22Rv1 (cell line): ENCODE measurements at regions not wholly inside any gene's neighbourhood (a gene's known extent, or its start where the extent isn't known, plus 50 kb on each side); places are given as distances from the start of the nearest gene placed in this dataset.

Source experiments
- ZFX ChIP-seq: fragments of 450-650 bp; IDR thresholded peaks from 2 replicates; pipeline ENCODE4 v1.6.1; 2017; ENCODE audit warnings: antibody characterized with exemption, borderline replicate concordance
- TF ChIP-seq, protein P1 (sequence below): fragments of 450-650 bp; IDR thresholded peaks from 2 replicates; pipeline ENCODE4 v1.5.1; 2017; ENCODE audit warnings: mild to moderate bottlenecking

DNA sequence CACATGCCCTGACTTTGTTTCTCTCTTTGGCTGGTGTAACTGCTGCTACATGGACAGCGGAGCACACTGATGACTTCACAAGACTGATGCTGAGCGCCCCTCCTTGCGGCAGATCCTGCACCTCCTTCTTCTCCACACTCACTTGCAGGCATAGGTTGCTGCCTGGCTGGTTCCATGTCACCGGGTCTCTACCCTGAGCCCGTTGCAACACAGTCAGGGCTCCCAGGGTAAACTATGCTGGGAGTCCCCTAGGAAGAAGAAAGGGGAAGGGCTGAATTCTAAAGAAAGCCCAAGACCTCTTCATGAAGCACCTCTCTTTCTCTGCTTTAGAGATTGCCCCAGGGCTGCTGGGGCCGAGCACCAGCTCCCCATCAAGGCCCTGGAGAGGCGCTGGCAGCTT is 83.3 kb upstream of the DUSP22 start:
- TF ChIP-seq, protein P1, sequence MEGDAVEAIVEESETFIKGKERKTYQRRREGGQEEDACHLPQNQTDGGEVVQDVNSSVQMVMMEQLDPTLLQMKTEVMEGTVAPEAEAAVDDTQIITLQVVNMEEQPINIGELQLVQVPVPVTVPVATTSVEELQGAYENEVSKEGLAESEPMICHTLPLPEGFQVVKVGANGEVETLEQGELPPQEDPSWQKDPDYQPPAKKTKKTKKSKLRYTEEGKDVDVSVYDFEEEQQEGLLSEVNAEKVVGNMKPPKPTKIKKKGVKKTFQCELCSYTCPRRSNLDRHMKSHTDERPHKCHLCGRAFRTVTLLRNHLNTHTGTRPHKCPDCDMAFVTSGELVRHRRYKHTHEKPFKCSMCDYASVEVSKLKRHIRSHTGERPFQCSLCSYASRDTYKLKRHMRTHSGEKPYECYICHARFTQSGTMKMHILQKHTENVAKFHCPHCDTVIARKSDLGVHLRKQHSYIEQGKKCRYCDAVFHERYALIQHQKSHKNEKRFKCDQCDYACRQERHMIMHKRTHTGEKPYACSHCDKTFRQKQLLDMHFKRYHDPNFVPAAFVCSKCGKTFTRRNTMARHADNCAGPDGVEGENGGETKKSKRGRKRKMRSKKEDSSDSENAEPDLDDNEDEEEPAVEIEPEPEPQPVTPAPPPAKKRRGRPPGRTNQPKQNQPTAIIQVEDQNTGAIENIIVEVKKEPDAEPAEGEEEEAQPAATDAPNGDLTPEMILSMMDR, result no peak
- TF ChIP-seq ZFX, result no peak
